ENCODE measurements at regions not wholly inside any gene's neighbourhood (a gene's known extent, or its start where the extent isn't known, plus 50 kb on each side); places are given as distances from the start of the nearest gene placed in this dataset.

- no peak overlapping the region for H3K4me3 ChIP-seq (ENCODE audit: low read depth, low read length)
- DNase-seq (ENCODE audit: low read depth), result no peak
- TF ChIP-seq CTCF (conservative IDR thresholded peaks at IDR 0.05; ENCODE audit: low read depth, low read length), result no peak
These were observed 72.2 kb upstream of the STOX2 start for GRCh38 chr4:183832776-183833450.

- no peak for DNase-seq (ENCODE audit: low read depth)
- TF ChIP-seq CTCF (conservative IDR thresholded peaks at IDR 0.05; ENCODE audit: low read depth, low read length), result no peak
These were observed 70.9 kb upstream of the STOX2 start for GRCh38 chr4:183834252-183834651.

GRCh38 chr4:183837222-183837621 lies 67.9 kb upstream of the STOX2 start:
- H3K4me3 ChIP-seq (ENCODE audit: low read depth, low read length), result no peak overlapping the region
- TF ChIP-seq CTCF (conservative IDR thresholded peaks at IDR 0.05; ENCODE audit: low read depth, low read length), result no peak
- DNase-seq (ENCODE audit: low read depth), result no peak

More at GRCh38 chr4:183834252-183834651, 70.9 kb upstream of the STOX2 start:
- H3K4me3 ChIP-seq (ENCODE audit: low read depth, low read length), result no peak overlapping the region

GRCh38 chr4:183838987-183839712 lies 66.0 kb upstream of the STOX2 start:
- DNase-seq (ENCODE audit: low read depth), result peak; percentile 34
- TF ChIP-seq CTCF (conservative IDR thresholded peaks at IDR 0.05; ENCODE audit: low read depth, low read length), result peak; percentile 25
- no peak overlapping the region for H3K4me3 ChIP-seq (ENCODE audit: low read depth, low read length)

- peak; percentile 88 for DNase-seq (ENCODE audit: low read depth)
- peak; percentile 95 for TF ChIP-seq CTCF (conservative IDR thresholded peaks at IDR 0.05; ENCODE audit: low read depth, low read length)
- H3K4me3 ChIP-seq (ENCODE audit: low read depth, low read length), result no peak overlapping the region
These were observed 64.8 kb upstream of the STOX2 start for GRCh38 chr4:183840311-183840710.

GRCh38 chr4:183841001-183841400 lies 64.1 kb upstream of the STOX2 start:
- no peak for TF ChIP-seq CTCF (conservative IDR thresholded peaks at IDR 0.05; ENCODE audit: low read depth, low read length)
- no peak overlapping the region for H3K4me3 ChIP-seq (ENCODE audit: low read depth, low read length)
- no peak for DNase-seq (ENCODE audit: low read depth)
